Sigmoid colon (tissue), 6 donors: ENCODE measurements at regions not wholly inside any gene's neighbourhood (a gene's known extent, or its start where the extent isn't known, plus 50 kb on each side); places are given as distances from the start of the nearest gene placed in this dataset.

Source experiments
- DNase-seq: peaks from one replicate; pipeline ENCODE4 v3.0.0-alpha.2; 2019
- H3K27ac ChIP-seq, 4 donors: fragments of 200-600 bp; sonication (generic); one replicate each; pipeline ENCODE4 v1.5.1; 2016 to 2019; ENCODE audit warnings: mild to moderate bottlenecking in 1 of 4
- H3K27me3 ChIP-seq, 3 donors: fragments of 200-600 bp; sonication (generic); one replicate each; pipeline ENCODE4 v1.5.1; 2019; ENCODE audit warnings: mild to moderate bottlenecking in 1 of 3
- H3K36me3 ChIP-seq, 4 donors: fragments of 200-600 bp; sonication (generic); one replicate each; pipeline ENCODE4 v1.5.1; 2016 to 2019
- H3K4me1 ChIP-seq, 4 donors: fragments of 200-600 bp; sonication (generic); one replicate each; pipeline ENCODE4 v1.5.1; 2017 to 2019
- H3K4me3 ChIP-seq, 4 donors: fragments of 200-600 bp; sonication (generic); one replicate each; pipeline ENCODE4 v1.5.1; 2017 to 2019; ENCODE audit warnings: mild to moderate bottlenecking in 2 of 4, moderate library complexity in 1 of 4
- H3K9me3 ChIP-seq, 4 donors: fragments of 200-600 bp in 3 of 4; sonication (generic) in 3 of 4; one replicate each; pipeline versions ENCODE4 v1.5.1 to v1.6.1; 2013 to 2019
- EP300 ChIP-seq, 4 donors: sonication (generic); formaldehyde crosslinking; IDR thresholded peaks; one replicate each; pipeline ENCODE4 v1.6.1; 2017; ENCODE audit warnings: antibody characterized with exemption in 4 of 4
- POLR2A ChIP-seq, 2 donors: fragments of 450-650 bp; IDR thresholded peaks; one replicate each; pipeline ENCODE4 v1.6.1; 2016; ENCODE audit warnings: antibody characterized with exemption in 2 of 2, mild to moderate bottlenecking in 2 of 2, moderate library complexity in 2 of 2
- POLR2AphosphoS5 ChIP-seq, 4 donors: sonication (generic); formaldehyde crosslinking; IDR thresholded peaks; one replicate each; pipeline ENCODE4 v1.6.1; 2017; ENCODE audit warnings: antibody characterized with exemption in 4 of 4
- WGBS, 2 donors: extraction: QIAGEN DNeasy Blood & Tissue Kit; methylation state at CpG; one replicate each; pipeline ENCODE4 v1.1.7; 2013; 5-methylcytosine and 5-hydroxymethylcytosine counted together
- intact Hi-C: fragments of 100-400 bp; cut with DNase I; formaldehyde crosslinking; loops from one replicate; pipeline ENCODE4 v1.15.1; 2023
- TF ChIP-seq, protein P1 (sequence below), 4 experiments: fragments of 450-650 bp in 3 of 4; fragments of 200-600 bp in 1 of 4; IDR thresholded peaks; one replicate each; pipeline ENCODE4 v1.5.1; 2016 to 2019; ENCODE audit warnings: antibody characterized with exemption in 4 of 4, mild to moderate bottlenecking in 3 of 4, moderate library complexity in 2 of 4
- donor health status: healthy with polysubstance abuse.
- donor health status: healthy.

DNA sequence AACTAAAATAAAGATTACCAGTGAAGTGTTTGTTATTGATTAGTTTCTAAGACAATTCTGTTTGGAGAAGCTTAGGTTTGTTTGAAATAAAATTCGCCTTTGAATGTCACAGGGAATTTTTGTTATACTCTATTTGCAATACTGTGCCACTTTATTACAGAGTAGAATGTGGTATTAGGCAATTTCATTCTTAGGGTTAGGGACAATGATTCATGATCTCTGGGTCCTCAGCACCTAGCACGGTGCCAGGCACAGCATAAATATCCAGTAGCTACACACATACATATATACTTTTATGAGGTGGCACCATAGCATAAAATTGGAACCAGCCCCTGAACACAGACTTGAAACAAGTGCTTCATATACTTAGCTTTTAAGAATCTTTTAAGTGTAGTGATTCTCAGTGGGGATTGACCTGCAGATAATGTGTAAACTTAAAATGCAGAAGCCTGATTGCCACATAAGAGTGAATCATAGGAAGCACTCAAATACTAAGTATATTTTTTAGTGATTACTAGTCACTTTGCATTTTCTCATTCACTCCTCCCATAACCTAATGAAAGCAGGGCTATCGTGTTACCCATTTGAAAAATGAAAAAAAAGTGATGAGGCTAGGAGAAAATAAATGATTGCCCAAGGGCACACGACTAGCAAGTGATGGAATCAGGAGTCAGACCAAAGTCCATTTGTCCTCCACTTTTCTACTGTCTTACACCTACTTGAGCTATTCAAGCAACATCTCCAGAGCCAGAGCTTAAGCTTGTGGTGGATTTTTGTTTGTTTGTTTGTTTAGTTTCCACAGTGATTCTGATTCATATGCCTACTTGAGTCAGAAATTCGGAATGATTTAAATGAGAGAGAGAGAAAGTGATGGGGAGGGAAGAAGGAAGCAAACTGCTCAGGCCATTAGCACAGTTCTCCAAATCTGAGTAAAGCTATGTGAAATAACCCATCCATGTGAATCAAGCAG is 366.0 kb upstream of the FGF13 start:
- WGBS, 2 donors: 62 to 72% methylated on average over 5 of the region's 5 CpGs
- DNase-seq: no peak

DNA sequence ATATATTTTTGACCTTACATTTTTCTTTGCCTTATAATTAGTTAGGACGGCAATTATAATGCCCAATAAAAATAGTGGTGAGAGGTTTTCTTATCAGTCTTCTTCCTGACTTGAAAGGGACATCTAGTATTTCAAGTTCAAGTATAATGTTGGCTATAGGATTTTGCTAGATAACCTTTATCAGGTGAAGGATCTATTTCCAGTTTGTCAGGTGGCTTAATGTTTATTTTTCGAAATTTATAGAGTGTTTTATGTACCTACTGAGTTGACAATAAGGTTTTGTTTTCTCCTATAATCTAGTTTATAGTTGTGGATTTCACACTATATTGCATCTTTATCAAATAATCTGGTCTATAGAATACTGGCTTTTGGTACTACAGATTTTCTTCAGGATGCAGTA is 351.8 kb upstream of the FGF13 start:
- Histone ChIP-seq H3K4me3 (no peak overlapping the region), H3K27ac (no peak overlapping the region), H3K36me3 (no peaks in the 10 kb centered on the region), H3K9me3 (no peaks in the 10 kb centered on the region), H3K4me1 (no peaks in the 10 kb centered on the region), H3K27me3 (no peaks in the 10 kb centered on the region)
- no peak for DNase-seq
- intact Hi-C loops: no loop called here
- TF ChIP-seq POLR2A (IDR thresholded peaks at IDR 0.05) (no peak), EP300 (IDR thresholded peaks at IDR 0.05) (no peak), POLR2AphosphoS5 (IDR thresholded peaks at IDR 0.05) (no peak)
- TF ChIP-seq, protein P1, sequence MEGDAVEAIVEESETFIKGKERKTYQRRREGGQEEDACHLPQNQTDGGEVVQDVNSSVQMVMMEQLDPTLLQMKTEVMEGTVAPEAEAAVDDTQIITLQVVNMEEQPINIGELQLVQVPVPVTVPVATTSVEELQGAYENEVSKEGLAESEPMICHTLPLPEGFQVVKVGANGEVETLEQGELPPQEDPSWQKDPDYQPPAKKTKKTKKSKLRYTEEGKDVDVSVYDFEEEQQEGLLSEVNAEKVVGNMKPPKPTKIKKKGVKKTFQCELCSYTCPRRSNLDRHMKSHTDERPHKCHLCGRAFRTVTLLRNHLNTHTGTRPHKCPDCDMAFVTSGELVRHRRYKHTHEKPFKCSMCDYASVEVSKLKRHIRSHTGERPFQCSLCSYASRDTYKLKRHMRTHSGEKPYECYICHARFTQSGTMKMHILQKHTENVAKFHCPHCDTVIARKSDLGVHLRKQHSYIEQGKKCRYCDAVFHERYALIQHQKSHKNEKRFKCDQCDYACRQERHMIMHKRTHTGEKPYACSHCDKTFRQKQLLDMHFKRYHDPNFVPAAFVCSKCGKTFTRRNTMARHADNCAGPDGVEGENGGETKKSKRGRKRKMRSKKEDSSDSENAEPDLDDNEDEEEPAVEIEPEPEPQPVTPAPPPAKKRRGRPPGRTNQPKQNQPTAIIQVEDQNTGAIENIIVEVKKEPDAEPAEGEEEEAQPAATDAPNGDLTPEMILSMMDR (IDR thresholded peaks at IDR 0.05): no peak
- 22 to 68% methylated on average over 2 of the region's 2 CpGs for WGBS, 2 donors

More for the DNA sequence above, 366.0 kb upstream of the FGF13 start:
- no peak for TF ChIP-seq POLR2A (IDR thresholded peaks at IDR 0.05)
- intact Hi-C loops: no loop called here
- no peaks in the 10 kb centered on the region for H3K4me1 ChIP-seq
- no peak overlapping the region for H3K27ac ChIP-seq
- H3K4me3 ChIP-seq: no peak overlapping the region
- H3K27me3 ChIP-seq: no peaks in the 10 kb centered on the region
- H3K9me3 ChIP-seq: no peaks in the 10 kb centered on the region
- H3K36me3 ChIP-seq: no peaks in the 10 kb centered on the region

DNA sequence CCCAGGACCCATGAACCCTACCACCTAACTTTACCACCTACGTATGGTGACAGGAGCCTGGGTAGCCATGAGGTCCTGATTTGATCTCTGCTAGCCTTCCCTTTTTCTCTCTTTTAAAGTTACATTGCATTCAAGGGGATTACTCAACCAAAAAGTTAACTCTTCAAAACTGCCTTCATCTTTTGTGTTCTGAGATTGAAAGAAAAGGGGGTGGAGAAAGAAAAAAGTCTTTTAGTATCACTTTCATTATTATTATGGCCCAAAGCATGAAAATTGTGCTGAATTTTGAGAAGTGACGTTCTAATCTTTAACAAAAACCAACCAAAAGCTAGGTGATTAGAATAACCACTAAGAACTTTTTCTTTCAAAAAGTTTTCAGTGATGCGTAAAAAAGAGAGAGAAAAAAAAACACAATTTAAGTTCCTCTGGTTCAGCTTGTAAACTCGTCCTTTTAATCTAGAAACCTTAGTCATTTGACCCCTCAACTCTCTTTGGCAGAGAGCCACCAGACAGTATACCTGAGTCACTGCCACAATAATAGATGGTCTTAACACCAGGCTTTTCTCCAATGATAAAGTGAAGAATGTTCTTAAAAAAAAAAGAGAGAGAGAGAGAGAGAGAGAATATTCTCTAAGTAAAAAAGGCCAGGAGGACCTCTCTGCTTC is 347.4 kb upstream of the FGF13 start:
- intact Hi-C loops: no loop called here
- Histone ChIP-seq H3K4me1 (no peaks in the 10 kb centered on the region), H3K27me3 (no peaks in the 10 kb centered on the region), H3K4me3 (no peak overlapping the region), H3K36me3 (no peaks in the 10 kb centered on the region), H3K9me3 (no peaks in the 10 kb centered on the region), H3K27ac (no peak overlapping the region)
- no peak for DNase-seq
- WGBS, 2 donors: 53 to 73% methylated on average over 4 of the region's 4 CpGs
- no peak for TF ChIP-seq POLR2AphosphoS5 (IDR thresholded peaks at IDR 0.05)
- TF ChIP-seq POLR2A (IDR thresholded peaks at IDR 0.05): no peak
- TF ChIP-seq EP300 (IDR thresholded peaks at IDR 0.05): no peak
- TF ChIP-seq, protein P1 (IDR thresholded peaks at IDR 0.05): no peak

DNA sequence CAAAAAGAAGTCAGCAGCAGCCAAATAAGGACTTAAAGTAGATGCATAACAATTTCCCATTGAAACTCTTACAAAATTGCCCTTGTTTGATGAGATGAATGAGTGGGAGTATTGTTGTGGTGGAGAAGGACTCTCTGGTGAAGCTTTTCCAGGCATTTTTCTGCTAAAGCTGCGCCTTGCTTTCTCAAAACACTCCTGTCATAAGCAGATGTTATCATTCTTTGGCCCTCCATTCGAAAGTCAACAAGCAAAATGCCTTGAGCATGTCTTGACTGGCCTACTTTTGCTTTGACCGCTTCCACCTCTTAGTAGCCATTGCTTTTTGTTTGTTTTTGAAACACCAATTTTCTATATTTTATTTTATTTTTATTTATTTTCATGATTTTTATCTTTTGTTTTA is 340.9 kb upstream of the FGF13 start:
- Histone ChIP-seq H3K27ac (no peak overlapping the region), H3K9me3 (no peaks in the 10 kb centered on the region), H3K27me3 (no peaks in the 10 kb centered on the region), H3K4me1 (no peaks in the 10 kb centered on the region), H3K36me3 (no peaks in the 10 kb centered on the region), H3K4me3 (no peak overlapping the region)
- DNase-seq: no peak
- 53 to 78% methylated on average over 3 of the region's 3 CpGs for WGBS, 2 donors
- TF ChIP-seq, protein P1 (IDR thresholded peaks at IDR 0.05): no peak
- TF ChIP-seq POLR2AphosphoS5 (IDR thresholded peaks at IDR 0.05): no peak
- no peak for TF ChIP-seq EP300 (IDR thresholded peaks at IDR 0.05)
- TF ChIP-seq POLR2A (IDR thresholded peaks at IDR 0.05): no peak
- intact Hi-C loops: no loop called here

DNA sequence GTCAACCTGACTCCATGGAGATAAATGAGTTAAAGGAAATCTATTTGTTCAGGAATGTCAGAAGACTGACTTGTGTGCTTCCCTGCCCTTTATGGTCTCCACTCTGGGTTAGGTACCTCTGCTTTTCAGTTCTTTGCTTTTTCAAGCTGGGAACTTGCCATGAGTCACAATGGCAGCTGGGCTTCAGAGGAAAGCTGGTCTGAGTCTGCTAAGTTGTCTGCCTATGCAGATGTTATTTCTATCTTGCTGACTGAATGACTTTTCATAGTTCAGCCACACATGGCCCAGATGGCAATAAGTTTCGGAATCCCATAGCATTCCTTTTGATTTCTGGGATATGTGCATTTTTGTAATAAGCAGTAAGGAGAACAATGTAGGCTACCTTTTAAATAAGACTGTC is 337.9 kb upstream of the FGF13 start:
- Histone ChIP-seq H3K27ac (no peak overlapping the region), H3K4me1 (no peaks in the 10 kb centered on the region), H3K4me3 (no peak overlapping the region), H3K36me3 (no peaks in the 10 kb centered on the region), H3K9me3 (no peaks in the 10 kb centered on the region), H3K27me3 (no peaks in the 10 kb centered on the region)
- intact Hi-C loops: no loop called here
- WGBS, 2 donors: 73 to 90% methylated on average over 1 of the region's 1 CpG
- DNase-seq: no peak
- TF ChIP-seq, protein P1 (IDR thresholded peaks at IDR 0.05): no peak
- TF ChIP-seq EP300 (IDR thresholded peaks at IDR 0.05): no peak
- TF ChIP-seq POLR2A (IDR thresholded peaks at IDR 0.05): no peak
- TF ChIP-seq POLR2AphosphoS5 (IDR thresholded peaks at IDR 0.05): no peak
